ENCODE measurements at regions not wholly inside any gene's neighbourhood (a gene's known extent, or its start where the extent isn't known, plus 50 kb on each side); places are given as distances from the start of the nearest gene placed in this dataset.

DNA sequence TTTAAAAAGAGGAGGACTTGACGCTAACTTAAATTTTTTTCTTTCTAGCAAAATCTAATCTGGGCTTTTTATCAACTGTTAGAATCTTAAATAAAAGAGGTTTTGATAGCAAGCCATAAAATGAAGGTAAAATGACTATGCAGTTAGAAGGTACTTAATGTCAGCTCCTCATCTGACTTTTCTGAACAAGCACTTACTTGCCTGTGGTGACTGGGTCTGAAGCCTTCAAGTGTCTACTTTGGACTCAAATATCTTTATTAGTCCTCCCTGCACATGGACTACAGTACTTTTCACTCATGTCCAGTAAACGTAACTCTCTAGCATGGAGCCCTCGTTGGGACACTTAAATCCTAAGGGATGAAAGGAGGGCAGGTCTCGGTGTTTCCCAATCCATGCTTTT is 135.9 kb downstream of the P2RY1 start:
- TF ChIP-seq POLR2A (IDR thresholded peaks at IDR 0.05) = no peak
- TF ChIP-seq, protein P1, sequence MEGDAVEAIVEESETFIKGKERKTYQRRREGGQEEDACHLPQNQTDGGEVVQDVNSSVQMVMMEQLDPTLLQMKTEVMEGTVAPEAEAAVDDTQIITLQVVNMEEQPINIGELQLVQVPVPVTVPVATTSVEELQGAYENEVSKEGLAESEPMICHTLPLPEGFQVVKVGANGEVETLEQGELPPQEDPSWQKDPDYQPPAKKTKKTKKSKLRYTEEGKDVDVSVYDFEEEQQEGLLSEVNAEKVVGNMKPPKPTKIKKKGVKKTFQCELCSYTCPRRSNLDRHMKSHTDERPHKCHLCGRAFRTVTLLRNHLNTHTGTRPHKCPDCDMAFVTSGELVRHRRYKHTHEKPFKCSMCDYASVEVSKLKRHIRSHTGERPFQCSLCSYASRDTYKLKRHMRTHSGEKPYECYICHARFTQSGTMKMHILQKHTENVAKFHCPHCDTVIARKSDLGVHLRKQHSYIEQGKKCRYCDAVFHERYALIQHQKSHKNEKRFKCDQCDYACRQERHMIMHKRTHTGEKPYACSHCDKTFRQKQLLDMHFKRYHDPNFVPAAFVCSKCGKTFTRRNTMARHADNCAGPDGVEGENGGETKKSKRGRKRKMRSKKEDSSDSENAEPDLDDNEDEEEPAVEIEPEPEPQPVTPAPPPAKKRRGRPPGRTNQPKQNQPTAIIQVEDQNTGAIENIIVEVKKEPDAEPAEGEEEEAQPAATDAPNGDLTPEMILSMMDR (IDR thresholded peaks at IDR 0.05) = no peak

All from lower leg skin (tissue), 3 donors.